Endothelial cell of umbilical vein (primary cell): ENCODE measurements at regions not wholly inside any gene's neighbourhood (a gene's known extent, or its start where the extent isn't known, plus 50 kb on each side); places are given as distances from the start of the nearest gene placed in this dataset.
"Not testable (repeated sequence)": the region's sequence is repeated elsewhere in the genome, so short reads cannot be mapped to it uniquely, and the experiment has no call there.

ENCODE experiments used
- BruUV-seq: library from RNA; stranded (reverse); fragments of 400-500 nt; replicated peaks from 2 replicates; lab custom pipeline; 2021; lab: Mats Ljungman, UMichigan
- CTCF ChIA-PET: fragments of 300-600, 350-600 bp; sonication (Branson Sonifier 250); formaldehyde crosslinking; loops from one replicate; lab custom pipeline; 2021; ENCODE audit warnings: antibody characterized with exemption, inconsistent platforms; lab: Charles Lee
- POLR2A ChIA-PET: fragments of 300-600, 350-600 bp; sonication (Branson Sonifier 250); formaldehyde crosslinking; loops from one replicate; lab custom pipeline; 2021; ENCODE audit warnings: antibody characterized with exemption, inconsistent platforms; lab: Charles Lee
- DNase-seq: peaks from one replicate; pipeline ENCODE4 v3.0.0-alpha.2; 2011; ENCODE audit warnings: low read depth, low spot score
- FAIRE-seq: peaks from 2 replicates; lab custom pipeline; 2011; peaks lifted over from hg19 to GRCh38; lab: Jason Lieb, UNC
- H2AFZ ChIP-seq: 2 replicates; pipeline ENCODE4 v1.6.0; 2012; ENCODE audit warnings: low read depth, low read length, control low read depth, inconsistent platforms
- H3K27ac ChIP-seq: 2 replicates; pipeline ENCODE4 v1.5.1; 2011; ENCODE audit warnings: low read depth, mild to moderate bottlenecking, control low read depth, low read length, moderate library complexity; ENCODE audit not compliant: insufficient read depth
- H3K27me3 ChIP-seq, 2 experiments: 2 replicates each; pipeline versions ENCODE4 v1.6.0 to v1.6.1; 2011; ENCODE audit warnings: low read length in 2 of 2, mixed read lengths in 1 of 2; ENCODE audit not compliant: control insufficient read depth in 2 of 2, insufficient read depth in 2 of 2
- H3K36me3 ChIP-seq, 2 experiments: 2 replicates in 1 of 2; 3 replicates in 1 of 2; pipeline ENCODE4 v1.5.1; 2011; ENCODE audit warnings: low read length in 2 of 2, mild to moderate bottlenecking in 1 of 2, moderate library complexity in 1 of 2; ENCODE audit not compliant: control insufficient read depth in 2 of 2, insufficient read depth in 2 of 2; ENCODE audit errors: extremely low read depth in 1 of 2
- H3K4me1 ChIP-seq: 3 replicates; pipeline ENCODE4 v1.5.1; 2011; ENCODE audit warnings: mild to moderate bottlenecking, low read length; ENCODE audit not compliant: control insufficient read depth, insufficient read depth; ENCODE audit errors: extremely low read depth
- H3K4me2 ChIP-seq: 2 replicates; pipeline ENCODE4 v1.6.1; 2011; ENCODE audit warnings: low read length, control low read depth, mixed read lengths; ENCODE audit not compliant: insufficient read depth
- H3K4me3 ChIP-seq, 3 experiments: fragments of 200-600 bp in 1 of 3; sonication (generic), shearing (Covaris generic) in 1 of 3; replicated peaks in 1 of 3; 2 replicates each; pipeline ENCODE4 v1.5.1; 2011 to 2016; ENCODE audit warnings: control low read depth in 3 of 3, low read length in 3 of 3, mild to moderate bottlenecking in 2 of 3, inconsistent platforms in 1 of 3, low read depth in 1 of 3, moderate library complexity in 1 of 3; ENCODE audit not compliant: insufficient read depth in 1 of 3
- H3K79me2 ChIP-seq: 2 replicates; pipeline ENCODE4 v1.6.0; 2012; ENCODE audit warnings: low read length, inconsistent platforms; ENCODE audit not compliant: control insufficient read depth, insufficient read depth
- H3K9ac ChIP-seq: replicated peaks from 2 replicates; pipeline ENCODE3; 2011; ENCODE audit warnings: low read length, control low read depth; ENCODE audit not compliant: insufficient read depth; ENCODE audit errors: extremely low read depth
- H3K9me1 ChIP-seq: replicated peaks from 3 replicates; pipeline ENCODE4 v1.6.0; 2011; ENCODE audit warnings: mild to moderate bottlenecking, low read length; ENCODE audit not compliant: control insufficient read depth, insufficient read depth; ENCODE audit errors: extremely low read depth
- H3K9me3 ChIP-seq: replicated peaks from 2 replicates; pipeline ENCODE4 v1.5.1; 2012; ENCODE audit warnings: low read length, inconsistent platforms; ENCODE audit not compliant: control insufficient read depth, insufficient read depth
- H4K20me1 ChIP-seq: replicated peaks from 2 replicates; pipeline ENCODE3; 2011; ENCODE audit warnings: mild to moderate bottlenecking, low read length; ENCODE audit not compliant: control insufficient read depth, insufficient read depth; ENCODE audit errors: extremely low read depth
- EZH2 ChIP-seq: IDR thresholded peaks from 2 replicates; pipeline ENCODE4 v1.6.1; 2012; ENCODE audit warnings: borderline replicate concordance, low read depth, mild to moderate bottlenecking, moderate library complexity, low read length, inconsistent platforms; ENCODE audit not compliant: severe bottlenecking
- FOS ChIP-seq: IDR thresholded peaks from 2 replicates; pipeline ENCODE4 v1.6.1; 2011; ENCODE audit warnings: mild to moderate bottlenecking, low read length, moderate library complexity, borderline replicate concordance; ENCODE audit not compliant: insufficient read depth
- GATA2 ChIP-seq: IDR thresholded peaks from 2 replicates; pipeline ENCODE4 v1.7.0; 2011; ENCODE audit warnings: low read depth, mild to moderate bottlenecking, moderate library complexity, mixed read lengths, low read length; ENCODE audit not compliant: insufficient read length, insufficient read depth
- JUN ChIP-seq: IDR thresholded peaks from 2 replicates; pipeline ENCODE4 v1.6.1; 2011; ENCODE audit warnings: borderline replicate concordance, low read depth; ENCODE audit not compliant: insufficient read length, insufficient read depth
- MYC ChIP-seq: IDR thresholded peaks from one replicate; pipeline ENCODE4 v1.6.1; 2011; ENCODE audit warnings: mild to moderate bottlenecking, low read depth, low read length
- POLR2A ChIP-seq: IDR thresholded peaks from 2 replicates; pipeline ENCODE4 v1.6.1; 2012; ENCODE audit warnings: low read depth, mild to moderate bottlenecking, control low read depth, low read length
- POLR2AphosphoS5 ChIP-seq: IDR thresholded peaks from 2 replicates; pipeline ENCODE4 v1.6.1; 2012; ENCODE audit warnings: low read depth, mild to moderate bottlenecking, control low read depth, low read length, moderate library complexity; ENCODE audit not compliant: insufficient read depth
- dilution Hi-C: fragments of 300-500 bp; cut with MboI; formaldehyde crosslinking; loops from one replicate; pipeline ENCODE4 v1.15.0; 2019; ENCODE audit warnings: low sequenced_read_pairs; ENCODE audit not compliant: extremely low pct_ligation_motif_present
- intact Hi-C: fragments of 100-400 bp; cut with micrococcal nuclease; formaldehyde crosslinking; loops from one replicate; pipeline ENCODE4 v1.10.0; 2022
- TF ChIP-seq, protein P1 (sequence below): IDR thresholded peaks from 2 replicates; pipeline ENCODE4 v1.6.1; 2011; ENCODE audit not compliant: insufficient read depth, insufficient read length
- TF ChIP-seq, protein P2 (sequence below), 2 donors: IDR thresholded peaks; 1 replicate in 1 of 2; 2 replicates in 1 of 2; pipeline ENCODE4 v1.5.1; 2011; ENCODE audit warnings: low read length in 2 of 2, mild to moderate bottlenecking in 2 of 2, moderate library complexity in 2 of 2, control low read depth in 1 of 2, inconsistent platforms in 1 of 2, low read depth in 1 of 2; ENCODE audit not compliant: insufficient read depth in 1 of 2; ENCODE audit errors: extremely low read depth in 1 of 2

GRCh38 chr17:63286254-63286653 lies 159.9 kb downstream of the CYB561 start:
- peaks cover 3% of the 10 kb centered on the region for H3K9me1 ChIP-seq
- intact Hi-C loops = no loop called here
- DNase-seq = no peak
- H3K27me3 ChIP-seq = no peaks in the 10 kb centered on the region
- no peaks in the 10 kb centered on the region for H4K20me1 ChIP-seq
- no peak for FAIRE-seq
- H3K4me1 ChIP-seq = peaks cover 10% of the 10 kb centered on the region
- H3K9ac ChIP-seq = no peak overlapping the region
- H3K79me2 ChIP-seq = no peaks in the 10 kb centered on the region
- no peak overlapping the region for H3K4me2 ChIP-seq
- TF ChIP-seq POLR2A (no peak), GATA2 (no peak), FOS (no peak), JUN (no peak), EZH2 (no peak), POLR2AphosphoS5 (no peak), MYC (no peak)
- TF ChIP-seq, protein P1, sequence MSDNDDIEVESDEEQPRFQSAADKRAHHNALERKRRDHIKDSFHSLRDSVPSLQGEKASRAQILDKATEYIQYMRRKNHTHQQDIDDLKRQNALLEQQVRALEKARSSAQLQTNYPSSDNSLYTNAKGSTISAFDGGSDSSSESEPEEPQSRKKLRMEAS = no peak
- TF ChIP-seq, protein P2, sequence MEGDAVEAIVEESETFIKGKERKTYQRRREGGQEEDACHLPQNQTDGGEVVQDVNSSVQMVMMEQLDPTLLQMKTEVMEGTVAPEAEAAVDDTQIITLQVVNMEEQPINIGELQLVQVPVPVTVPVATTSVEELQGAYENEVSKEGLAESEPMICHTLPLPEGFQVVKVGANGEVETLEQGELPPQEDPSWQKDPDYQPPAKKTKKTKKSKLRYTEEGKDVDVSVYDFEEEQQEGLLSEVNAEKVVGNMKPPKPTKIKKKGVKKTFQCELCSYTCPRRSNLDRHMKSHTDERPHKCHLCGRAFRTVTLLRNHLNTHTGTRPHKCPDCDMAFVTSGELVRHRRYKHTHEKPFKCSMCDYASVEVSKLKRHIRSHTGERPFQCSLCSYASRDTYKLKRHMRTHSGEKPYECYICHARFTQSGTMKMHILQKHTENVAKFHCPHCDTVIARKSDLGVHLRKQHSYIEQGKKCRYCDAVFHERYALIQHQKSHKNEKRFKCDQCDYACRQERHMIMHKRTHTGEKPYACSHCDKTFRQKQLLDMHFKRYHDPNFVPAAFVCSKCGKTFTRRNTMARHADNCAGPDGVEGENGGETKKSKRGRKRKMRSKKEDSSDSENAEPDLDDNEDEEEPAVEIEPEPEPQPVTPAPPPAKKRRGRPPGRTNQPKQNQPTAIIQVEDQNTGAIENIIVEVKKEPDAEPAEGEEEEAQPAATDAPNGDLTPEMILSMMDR (IDR thresholded peaks at IDR 0.05; ENCODE audit: extremely low read depth in 1 of 2, insufficient read depth in 1 of 2, low read depth in 1 of 2, low read length in 2 of 2) = no peak
- ChIA-PET POLR2A (no interaction called here), CTCF (no interaction called here)
- no peaks in the 10 kb centered on the region for H3K9me3 ChIP-seq
- dilution Hi-C loops = no loop called here
- H2AFZ ChIP-seq = no peak overlapping the region
- H3K36me3 ChIP-seq = no peaks in the 10 kb centered on the region
- H3K4me3 ChIP-seq = no peak overlapping the region
- no peak overlapping the region for H3K27ac ChIP-seq
- no TSS peak for BruUV-seq

GRCh38 chr17:63287006-63287405 lies 159.1 kb downstream of the CYB561 start:
- H3K9me3 ChIP-seq, POLR2A ChIA-PET, dilution Hi-C loops, H3K27ac ChIP-seq, H3K79me2 ChIP-seq, H3K4me3 ChIP-seq, H3K36me3 ChIP-seq, intact Hi-C loops, BruUV-seq, H3K27me3 ChIP-seq, H3K4me1 ChIP-seq, H4K20me1 ChIP-seq, H2AFZ ChIP-seq, H3K9me1 ChIP-seq, H3K4me2 ChIP-seq, CTCF ChIA-PET, H3K9ac ChIP-seq, FAIRE-seq, DNase-seq: not testable (repeated sequence)
